Neural crest cell (in vitro differentiated cells): ENCODE measurements at regions not wholly inside any gene's neighbourhood (a gene's known extent, or its start where the extent isn't known, plus 50 kb on each side); places are given as distances from the start of the nearest gene placed in this dataset.

Experiments
- DNase-seq: peaks from one replicate; pipeline ENCODE4 v3.0.0; 2021; ENCODE audit warnings: low read depth, mixed read lengths, low spot score
- H3K27ac Mint-ChIP-seq: one replicate; pipeline ENCODE4 v1.8.0; 2021; ENCODE audit warnings: mild to moderate bottlenecking, mixed read lengths; ENCODE audit not compliant: unreplicated experiment
- H3K27me3 Mint-ChIP-seq: 2 replicates; pipeline ENCODE4 v1.8.0; 2021; ENCODE audit warnings: low read depth, mild to moderate bottlenecking, mixed read lengths
- H3K36me3 Mint-ChIP-seq: 2 replicates; pipeline ENCODE4 v1.8.0; 2021; ENCODE audit warnings: low read depth, mild to moderate bottlenecking, mixed read lengths
- H3K4me1 Mint-ChIP-seq: 2 replicates; pipeline ENCODE4 v1.8.0; 2021; ENCODE audit warnings: mixed read lengths
- H3K4me3 Mint-ChIP-seq: one replicate; pipeline ENCODE4 v1.8.0; 2021; ENCODE audit warnings: mild to moderate bottlenecking, mixed read lengths
- H3K9me3 Mint-ChIP-seq: 2 replicates; pipeline ENCODE4 v1.8.0; 2021; ENCODE audit warnings: mixed read lengths
- TF ChIP-seq, protein P1 (sequence below): fragments of 200-600 bp; sonication (generic); conservative IDR thresholded peaks from 2 replicates; pipeline ENCODE4 v1.5.0; 2021; ENCODE audit warnings: antibody characterized with exemption, mild to moderate bottlenecking

DNA sequence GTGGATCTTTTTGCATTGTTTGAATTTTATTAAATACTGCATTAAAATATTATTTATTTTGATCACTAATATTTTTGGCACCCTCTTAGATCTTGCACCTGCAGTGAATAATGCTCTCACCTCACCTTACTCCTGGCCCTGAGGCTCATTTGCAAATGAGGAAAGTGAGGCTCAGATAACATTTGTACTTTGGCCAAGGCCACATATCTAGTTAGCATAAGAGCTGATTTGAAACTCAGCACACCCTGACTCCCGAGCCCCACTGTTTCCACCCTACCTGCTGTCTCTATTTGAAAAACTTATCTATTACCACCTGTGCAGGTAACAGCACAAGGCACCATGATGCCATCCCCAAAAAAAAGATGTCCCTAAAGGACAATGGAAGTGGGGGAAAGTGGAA lies 358.7 kb upstream of the MAF start:
- TF ChIP-seq, protein P1, sequence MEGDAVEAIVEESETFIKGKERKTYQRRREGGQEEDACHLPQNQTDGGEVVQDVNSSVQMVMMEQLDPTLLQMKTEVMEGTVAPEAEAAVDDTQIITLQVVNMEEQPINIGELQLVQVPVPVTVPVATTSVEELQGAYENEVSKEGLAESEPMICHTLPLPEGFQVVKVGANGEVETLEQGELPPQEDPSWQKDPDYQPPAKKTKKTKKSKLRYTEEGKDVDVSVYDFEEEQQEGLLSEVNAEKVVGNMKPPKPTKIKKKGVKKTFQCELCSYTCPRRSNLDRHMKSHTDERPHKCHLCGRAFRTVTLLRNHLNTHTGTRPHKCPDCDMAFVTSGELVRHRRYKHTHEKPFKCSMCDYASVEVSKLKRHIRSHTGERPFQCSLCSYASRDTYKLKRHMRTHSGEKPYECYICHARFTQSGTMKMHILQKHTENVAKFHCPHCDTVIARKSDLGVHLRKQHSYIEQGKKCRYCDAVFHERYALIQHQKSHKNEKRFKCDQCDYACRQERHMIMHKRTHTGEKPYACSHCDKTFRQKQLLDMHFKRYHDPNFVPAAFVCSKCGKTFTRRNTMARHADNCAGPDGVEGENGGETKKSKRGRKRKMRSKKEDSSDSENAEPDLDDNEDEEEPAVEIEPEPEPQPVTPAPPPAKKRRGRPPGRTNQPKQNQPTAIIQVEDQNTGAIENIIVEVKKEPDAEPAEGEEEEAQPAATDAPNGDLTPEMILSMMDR = no peak
- Mint-ChIP-seq H3K27ac (no peak overlapping the region), H3K9me3 (peaks cover 8% of the 10 kb centered on the region), H3K36me3 (no peaks in the 10 kb centered on the region), H3K4me1 (no peaks in the 10 kb centered on the region), H3K27me3 (peaks cover 7% of the 10 kb centered on the region), H3K4me3 (no peak overlapping the region)
- DNase-seq = no peak

DNA sequence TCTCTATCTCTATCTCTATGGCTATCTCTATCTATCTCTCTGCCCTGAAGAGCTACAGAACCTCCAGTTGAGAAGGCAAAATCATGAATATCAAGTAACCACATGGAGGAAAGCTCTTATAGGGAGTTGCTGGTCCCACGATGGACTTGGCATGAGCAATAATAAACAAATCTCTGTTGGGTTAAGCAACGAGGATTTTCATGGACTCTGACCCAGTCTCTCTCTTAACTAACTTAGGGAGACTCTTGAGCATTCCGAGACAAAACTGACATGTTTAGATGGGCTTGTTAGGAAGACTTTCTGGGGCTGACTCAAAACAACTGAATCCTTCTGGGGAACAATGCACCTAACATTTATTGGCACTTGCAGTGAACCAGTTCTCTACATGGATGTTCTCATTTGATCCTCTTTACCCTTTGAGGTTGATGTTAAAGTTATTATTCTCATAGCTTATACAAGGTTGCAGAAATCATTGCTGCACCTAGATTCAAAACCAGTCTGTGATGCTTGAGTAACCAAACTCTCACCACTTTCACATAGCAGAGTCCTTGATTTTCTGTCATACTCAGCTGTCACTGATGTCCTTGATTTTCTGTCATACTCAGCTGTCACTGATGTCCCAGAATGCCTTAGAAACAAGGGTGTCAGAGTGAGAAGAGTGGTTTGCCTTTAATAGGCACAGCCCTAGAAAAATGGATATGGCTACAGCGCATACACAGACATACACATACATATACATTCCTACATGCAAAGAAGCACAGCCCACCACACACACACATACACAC lies 354.6 kb upstream of the MAF start:
- H3K27me3 Mint-ChIP-seq = no peaks in the 10 kb centered on the region
- no peak overlapping the region for H3K4me3 Mint-ChIP-seq
- no peak for DNase-seq
- TF ChIP-seq, protein P1 = no peak
- H3K27ac Mint-ChIP-seq = no peak overlapping the region
- peaks cover 5% of the 10 kb centered on the region for H3K9me3 Mint-ChIP-seq
- no peaks in the 10 kb centered on the region for H3K36me3 Mint-ChIP-seq
- H3K4me1 Mint-ChIP-seq = no peaks in the 10 kb centered on the region

DNA sequence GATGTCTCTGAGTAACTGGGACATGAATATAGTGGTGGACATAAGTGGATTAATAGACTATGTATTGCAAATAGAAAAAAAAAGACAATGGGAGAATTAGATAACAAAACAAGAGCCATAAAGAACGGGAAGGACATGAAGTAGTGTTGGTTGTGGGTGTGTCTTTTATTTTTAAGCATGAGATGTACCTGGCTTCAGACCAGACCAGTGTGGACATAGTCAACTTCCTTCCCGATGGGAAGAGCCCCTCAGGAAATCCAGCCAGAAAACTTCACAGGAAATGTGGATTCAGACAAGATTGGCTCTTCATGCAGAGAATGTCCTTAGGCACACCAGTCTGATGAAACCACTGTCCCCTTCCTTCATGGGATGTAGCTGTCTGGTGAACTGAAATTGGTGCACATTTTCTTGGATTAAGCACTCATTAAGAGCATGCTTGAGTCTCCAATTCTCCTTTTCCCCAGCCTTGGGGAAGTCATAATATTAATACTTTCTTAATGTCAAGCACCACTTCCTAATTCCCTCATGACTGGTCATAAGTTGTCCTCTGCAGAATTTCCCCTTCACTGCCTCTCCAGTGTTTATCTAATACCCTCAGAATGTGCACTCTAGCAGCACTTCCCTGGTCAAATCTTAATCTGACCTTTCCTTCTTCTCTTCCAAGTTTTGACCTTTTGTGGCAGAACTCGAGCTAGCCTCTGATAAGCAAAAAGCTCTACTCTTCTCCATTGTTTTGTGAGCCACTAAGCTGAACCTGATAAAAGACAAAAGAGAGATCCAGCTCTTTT lies 350.6 kb upstream of the MAF start:
- TF ChIP-seq, protein P1 = no peak
- Mint-ChIP-seq H3K27ac (no peak overlapping the region), H3K4me1 (no peaks in the 10 kb centered on the region), H3K36me3 (no peaks in the 10 kb centered on the region), H3K9me3 (no peaks in the 10 kb centered on the region), H3K4me3 (no peak overlapping the region), H3K27me3 (no peaks in the 10 kb centered on the region)
- DNase-seq = no peak

DNA sequence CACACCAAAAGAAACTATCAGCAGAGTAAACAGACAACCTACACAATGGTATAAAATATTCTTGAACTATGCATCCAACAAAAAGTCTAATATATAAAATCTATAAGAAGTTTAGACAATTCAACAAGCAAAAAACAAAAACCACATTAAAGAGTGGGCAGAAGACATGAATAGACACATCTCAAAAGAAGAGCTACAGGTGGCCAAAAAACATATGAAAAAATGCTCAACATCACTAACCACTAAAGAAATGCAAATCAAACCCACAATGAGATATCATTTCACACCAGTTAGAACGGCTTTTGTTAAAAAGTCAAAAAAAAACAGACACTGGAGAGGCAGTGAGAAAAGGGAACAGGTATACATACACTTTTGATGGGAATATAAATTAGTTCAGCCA lies 348.9 kb upstream of the MAF start:
- no peaks in the 10 kb centered on the region for H3K9me3 Mint-ChIP-seq
- no peaks in the 10 kb centered on the region for H3K36me3 Mint-ChIP-seq
- DNase-seq = no peak
- no peaks in the 10 kb centered on the region for H3K27me3 Mint-ChIP-seq
- no peak overlapping the region for H3K27ac Mint-ChIP-seq
- TF ChIP-seq, protein P1 = no peak
- no peak overlapping the region for H3K4me3 Mint-ChIP-seq
- no peaks in the 10 kb centered on the region for H3K4me1 Mint-ChIP-seq

DNA sequence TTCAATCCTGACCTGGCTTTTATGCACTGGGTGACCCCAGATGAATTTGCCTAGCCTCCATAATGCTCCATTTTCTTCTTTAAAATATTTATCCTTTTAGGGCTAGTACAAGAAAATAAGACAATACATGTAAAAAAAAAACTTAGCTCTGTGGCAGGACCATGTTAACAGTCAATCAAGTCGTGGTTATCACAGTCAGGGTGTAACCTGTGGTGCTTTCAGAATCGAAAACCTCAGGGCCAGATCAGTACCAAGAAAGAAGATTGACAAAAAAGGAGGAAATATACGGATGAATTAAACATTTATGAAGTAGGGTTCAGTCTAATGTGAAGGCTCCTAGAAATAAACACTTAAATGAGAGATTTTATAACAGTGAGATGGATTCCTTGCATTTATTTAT lies 347.2 kb upstream of the MAF start:
- no peaks in the 10 kb centered on the region for H3K36me3 Mint-ChIP-seq
- no peak overlapping the region for H3K27ac Mint-ChIP-seq

More for the DNA sequence above, 347.2 kb upstream of the MAF start:
- Mint-ChIP-seq H3K4me3 (no peak overlapping the region), H3K27me3 (no peaks in the 10 kb centered on the region), H3K4me1 (no peaks in the 10 kb centered on the region), H3K9me3 (no peaks in the 10 kb centered on the region)
- DNase-seq = no peak
- TF ChIP-seq, protein P1 = no peak
